Right atrium auricular region (tissue), 2 donors: ENCODE measurements at regions not wholly inside any gene's neighbourhood (a gene's known extent, or its start where the extent isn't known, plus 50 kb on each side); places are given as distances from the start of the nearest gene placed in this dataset.
"Not testable (repeated sequence)": the region's sequence is repeated elsewhere in the genome, so short reads cannot be mapped to it uniquely, and the experiment has no call there.

Experiments used
- DNase-seq: peaks from one replicate; pipeline ENCODE4 v3.0.0-alpha.2; 2019; ENCODE audit warnings: low spot score
- H3K27ac ChIP-seq, 2 donors: fragments of 200-600 bp; sonication (generic); 1 replicate in 1 of 2; 2 replicates in 1 of 2; pipeline ENCODE4 v1.5.1; 2016 to 2019
- H3K27me3 ChIP-seq, 2 donors: fragments of 200-600 bp; sonication (generic); one replicate each; pipeline versions ENCODE4 v1.5.1 to v1.6.0; 2017 to 2019
- H3K36me3 ChIP-seq: fragments of 200-600 bp; sonication (generic); one replicate; pipeline ENCODE4 v1.5.1; 2016
- H3K4me1 ChIP-seq, 2 donors: fragments of 200-600 bp; sonication (generic); one replicate each; pipeline versions ENCODE4 v1.5.1 to v1.6.0; 2017 to 2019
- H3K4me3 ChIP-seq, 2 donors: fragments of 200-600 bp; sonication (generic); 1 replicate in 1 of 2; 2 replicates in 1 of 2; pipeline ENCODE4 v1.5.1; 2017 to 2019; ENCODE audit warnings: mild to moderate bottlenecking in 1 of 2, moderate library complexity in 1 of 2
- H3K9me3 ChIP-seq, 2 donors: fragments of 200-600 bp; sonication (generic); one replicate each; pipeline ENCODE4 v1.5.1; 2019
- TF ChIP-seq, protein P1 (sequence below), 2 donors: fragments of 200-600 bp; sonication (generic); IDR thresholded peaks; one replicate each; pipeline ENCODE4 v1.5.1; 2019; ENCODE audit warnings: antibody characterized with exemption in 2 of 2

GRCh38 chr6:25157183-25157582 lies 122.0 kb upstream of the CARMIL1 start:
- Histone ChIP-seq H3K27ac (no peak overlapping the region), H3K27me3 (no peaks in the 10 kb centered on the region), H3K4me1 (no peaks in the 10 kb centered on the region), H3K4me3 (no peak overlapping the region), H3K36me3 (no peaks in the 10 kb centered on the region), H3K9me3 (peaks cover 0 to 26% of the 10 kb centered on the region in 2 donors)
- TF ChIP-seq, protein P1, sequence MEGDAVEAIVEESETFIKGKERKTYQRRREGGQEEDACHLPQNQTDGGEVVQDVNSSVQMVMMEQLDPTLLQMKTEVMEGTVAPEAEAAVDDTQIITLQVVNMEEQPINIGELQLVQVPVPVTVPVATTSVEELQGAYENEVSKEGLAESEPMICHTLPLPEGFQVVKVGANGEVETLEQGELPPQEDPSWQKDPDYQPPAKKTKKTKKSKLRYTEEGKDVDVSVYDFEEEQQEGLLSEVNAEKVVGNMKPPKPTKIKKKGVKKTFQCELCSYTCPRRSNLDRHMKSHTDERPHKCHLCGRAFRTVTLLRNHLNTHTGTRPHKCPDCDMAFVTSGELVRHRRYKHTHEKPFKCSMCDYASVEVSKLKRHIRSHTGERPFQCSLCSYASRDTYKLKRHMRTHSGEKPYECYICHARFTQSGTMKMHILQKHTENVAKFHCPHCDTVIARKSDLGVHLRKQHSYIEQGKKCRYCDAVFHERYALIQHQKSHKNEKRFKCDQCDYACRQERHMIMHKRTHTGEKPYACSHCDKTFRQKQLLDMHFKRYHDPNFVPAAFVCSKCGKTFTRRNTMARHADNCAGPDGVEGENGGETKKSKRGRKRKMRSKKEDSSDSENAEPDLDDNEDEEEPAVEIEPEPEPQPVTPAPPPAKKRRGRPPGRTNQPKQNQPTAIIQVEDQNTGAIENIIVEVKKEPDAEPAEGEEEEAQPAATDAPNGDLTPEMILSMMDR (IDR thresholded peaks at IDR 0.05) = no peak
- DNase-seq = no peak

- no peak for DNase-seq
- Histone ChIP-seq H3K4me3 (no peak overlapping the region), H3K9me3 (peaks cover 0 to 26% of the 10 kb centered on the region in 2 donors), H3K36me3 (no peaks in the 10 kb centered on the region), H3K27ac (no peak overlapping the region), H3K27me3 (no peaks in the 10 kb centered on the region), H3K4me1 (no peaks in the 10 kb centered on the region)
- TF ChIP-seq, protein P1 (IDR thresholded peaks at IDR 0.05) = no peak
Measured at GRCh38 chr6:25157842-25158241, 121.3 kb upstream of the CARMIL1 start.

DNA sequence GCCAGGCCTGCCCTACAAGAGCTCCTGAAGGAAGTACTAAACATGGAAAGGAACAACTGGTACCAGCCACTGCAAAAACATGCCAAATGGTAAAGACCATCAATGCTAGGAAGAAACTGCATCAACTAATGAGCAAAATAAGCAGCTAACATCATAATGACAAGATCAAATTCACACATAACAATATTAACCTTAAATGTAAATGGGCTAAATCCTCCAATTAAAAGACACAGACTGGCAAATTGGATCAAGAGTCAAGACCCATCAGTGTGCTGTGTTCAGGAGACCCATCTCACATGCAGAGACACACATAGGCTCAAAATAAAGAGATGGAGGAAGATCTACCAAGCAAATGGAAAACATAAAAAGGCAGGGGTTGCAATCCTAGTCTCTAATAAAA lies 119.0 kb upstream of the CARMIL1 start:
- not testable (repeated sequence) for DNase-seq, H3K36me3 ChIP-seq
- peaks cover 0 to 26% of the 10 kb centered on the region in 2 donors for H3K9me3 ChIP-seq

DNA sequence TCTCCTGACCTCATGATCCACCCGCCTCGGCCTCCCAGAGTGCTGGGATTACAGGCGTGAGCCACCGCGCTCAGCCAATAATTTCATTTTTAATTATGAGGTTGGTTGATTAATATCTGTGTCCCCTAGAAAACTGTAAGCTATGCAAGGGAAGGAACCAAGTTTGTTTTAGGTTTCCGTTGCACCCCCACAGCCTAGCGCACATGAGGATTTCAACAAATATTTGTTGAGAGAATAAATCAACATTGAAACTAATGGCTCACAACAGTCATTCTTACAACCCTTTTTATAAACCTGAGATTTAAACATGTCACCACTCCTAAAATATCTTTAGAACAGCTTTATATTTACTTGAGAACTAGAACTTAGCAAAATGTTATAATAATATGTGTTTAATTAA lies 114.0 kb upstream of the CARMIL1 start:
- peaks cover 0 to 3% of the 10 kb centered on the region in 2 donors for H3K9me3 ChIP-seq
- TF ChIP-seq, protein P1 (IDR thresholded peaks at IDR 0.05) = no peak
- H3K27ac ChIP-seq = no peak overlapping the region
- H3K4me1 ChIP-seq = no peaks in the 10 kb centered on the region
- no peak for DNase-seq
- H3K27me3 ChIP-seq = no peaks in the 10 kb centered on the region
- H3K36me3 ChIP-seq = no peaks in the 10 kb centered on the region
- H3K4me3 ChIP-seq = no peak overlapping the region

More for the DNA sequence above, 119.0 kb upstream of the CARMIL1 start:
- H3K4me3 ChIP-seq, H3K27me3 ChIP-seq, H3K4me1 ChIP-seq, H3K27ac ChIP-seq: not testable (repeated sequence)

DNA sequence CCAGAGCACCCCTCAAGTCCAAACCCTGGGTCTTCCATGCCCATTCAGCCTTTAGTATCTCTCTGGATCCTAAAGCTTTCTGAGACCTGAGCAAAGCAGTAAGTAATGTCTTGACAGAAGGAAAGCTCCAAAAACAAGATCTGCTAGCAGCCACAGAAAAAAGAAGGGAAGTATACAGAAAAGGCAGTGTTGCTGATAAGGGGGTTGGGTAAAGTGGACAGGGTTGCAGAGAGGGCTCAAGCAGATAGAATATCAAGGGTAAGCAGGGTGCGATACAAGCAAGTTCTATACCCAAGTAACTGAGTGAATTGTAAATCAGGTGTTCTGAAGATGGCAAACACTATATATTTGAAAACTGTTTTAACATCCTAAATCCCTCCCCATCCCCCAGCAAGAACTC lies 113.4 kb upstream of the CARMIL1 start:
- Histone ChIP-seq H3K9me3 (no peaks in the 10 kb centered on the region), H3K27ac (no peak overlapping the region), H3K4me3 (no peak overlapping the region), H3K4me1 (no peaks in the 10 kb centered on the region), H3K27me3 (no peaks in the 10 kb centered on the region), H3K36me3 (no peaks in the 10 kb centered on the region)
- no peak for DNase-seq
- TF ChIP-seq, protein P1 (IDR thresholded peaks at IDR 0.05) = no peak

GRCh38 chr6:25166955-25167748 lies 112.0 kb upstream of the CARMIL1 start:
- H3K9me3 ChIP-seq = no peaks in the 10 kb centered on the region
- H3K27me3 ChIP-seq = no peaks in the 10 kb centered on the region
- H3K4me3 ChIP-seq = no peak overlapping the region
- H3K36me3 ChIP-seq = no peaks in the 10 kb centered on the region
- TF ChIP-seq, protein P1 (IDR thresholded peaks at IDR 0.05) = no peak
- H3K4me1 ChIP-seq = no peaks in the 10 kb centered on the region
- no peak for DNase-seq
- H3K27ac ChIP-seq = no peak overlapping the region
